ENCODE measurements at regions not wholly inside any gene's neighbourhood (a gene's known extent, or its start where the extent isn't known, plus 50 kb on each side); places are given as distances from the start of the nearest gene placed in this dataset.

DNA sequence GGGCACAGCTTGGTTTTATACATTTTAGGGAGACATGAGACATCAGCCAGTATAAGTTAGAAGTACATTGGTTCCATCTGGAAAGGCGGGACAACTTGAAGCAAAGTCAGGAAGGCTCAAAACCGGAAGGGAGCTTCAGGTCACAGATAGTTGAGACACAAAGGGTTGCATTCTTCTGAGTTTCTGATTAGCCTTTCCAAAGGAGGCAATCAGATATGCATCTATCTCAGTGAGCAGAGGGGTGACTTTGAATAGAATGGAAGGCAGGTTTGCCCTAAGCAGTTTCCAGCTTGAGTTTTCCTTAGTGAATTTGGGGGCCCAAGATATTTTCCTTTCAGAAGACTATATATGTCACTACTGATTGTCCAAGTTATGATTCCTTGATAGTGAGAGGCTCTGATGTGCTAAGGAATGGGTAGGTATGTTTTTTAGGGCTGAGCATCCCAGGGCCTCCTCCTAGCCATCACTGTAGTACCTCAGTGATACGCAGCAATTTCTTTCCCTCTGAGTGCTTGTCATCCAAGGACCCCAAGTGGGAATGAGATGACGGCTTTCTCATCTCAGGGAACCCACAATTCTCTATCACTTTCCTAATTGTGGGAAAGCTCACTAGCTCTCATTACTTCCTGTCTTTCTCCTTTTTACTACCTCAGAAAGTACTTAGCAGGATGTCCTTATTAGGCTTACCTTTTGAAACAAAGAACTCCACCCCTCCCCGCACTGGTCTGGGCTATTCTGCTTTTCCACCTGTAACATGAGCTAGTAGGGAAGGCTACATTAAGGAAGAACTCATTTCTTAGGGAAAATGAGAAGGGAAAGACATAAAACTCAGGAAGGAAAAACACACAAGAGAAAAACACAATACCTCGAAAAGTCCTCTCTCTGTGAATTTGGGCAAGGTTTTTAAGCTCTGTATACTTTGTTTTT, 632.7 kb downstream of the RAPGEF2 start:
- DNase-seq (ENCODE audit: low spot score): no peak

DNA sequence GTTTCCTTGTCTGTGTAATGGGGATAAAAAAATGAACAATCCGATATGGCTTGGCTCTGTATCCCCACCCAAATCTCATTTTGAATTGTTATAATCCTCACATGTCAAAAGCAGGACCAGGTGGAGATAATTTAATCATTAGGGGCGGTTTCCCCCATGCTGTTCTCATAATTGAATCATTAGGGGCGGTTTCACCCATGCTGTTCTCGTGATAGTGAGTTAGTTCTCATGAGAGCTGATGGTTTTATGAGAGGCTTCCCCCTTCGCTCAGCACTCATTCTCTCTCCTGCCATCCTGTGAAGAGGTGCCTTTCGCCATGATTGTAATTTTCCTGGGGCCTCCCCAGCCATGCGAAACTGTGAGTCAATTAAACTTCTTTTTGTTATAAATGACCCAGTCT, 633.5 kb downstream of the RAPGEF2 start:
- DNase-seq (ENCODE audit: low spot score): no peak

DNA sequence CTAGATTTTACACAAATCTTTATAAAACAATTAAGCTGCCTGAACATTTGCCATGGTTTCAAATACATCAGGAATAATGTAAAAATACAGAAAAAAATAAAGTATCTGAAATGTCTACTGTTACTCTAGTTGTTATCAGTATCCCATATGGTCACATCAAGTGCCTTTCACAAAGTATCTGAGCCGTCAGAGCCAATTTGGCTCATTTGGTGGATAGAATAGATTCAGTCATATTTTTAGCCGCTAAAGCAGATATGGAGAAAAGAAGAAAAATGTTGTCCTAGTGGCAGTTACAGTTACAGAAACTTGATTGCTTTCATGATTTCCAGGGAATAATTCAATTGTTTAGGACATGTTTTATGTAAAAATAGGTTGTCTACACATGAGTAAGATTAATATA, 641.1 kb downstream of the RAPGEF2 start:
- DNase-seq (ENCODE audit: low spot score): no peak

DNA sequence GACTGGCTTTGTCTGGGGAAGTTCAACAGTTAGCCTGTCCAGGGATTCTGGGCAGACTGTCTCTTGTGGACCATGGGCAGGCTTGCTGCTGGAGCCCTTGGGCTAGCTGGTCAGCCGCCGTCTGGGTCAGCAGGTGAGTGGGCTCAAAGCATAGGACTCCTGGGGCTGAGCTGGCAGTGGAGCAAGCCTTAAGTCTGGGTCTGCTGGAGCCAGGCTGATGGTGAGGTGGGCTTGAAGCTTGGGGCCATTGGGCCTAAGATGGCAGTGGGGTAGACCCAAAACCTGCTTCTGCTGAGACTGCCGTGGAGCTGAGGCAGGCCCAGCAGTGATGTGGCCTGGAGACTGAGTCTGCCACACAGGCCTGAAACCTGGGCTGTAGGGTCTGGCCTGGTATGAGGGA, 645.1 kb downstream of the RAPGEF2 start:
- no peak for DNase-seq (ENCODE audit: low spot score)

DNA sequence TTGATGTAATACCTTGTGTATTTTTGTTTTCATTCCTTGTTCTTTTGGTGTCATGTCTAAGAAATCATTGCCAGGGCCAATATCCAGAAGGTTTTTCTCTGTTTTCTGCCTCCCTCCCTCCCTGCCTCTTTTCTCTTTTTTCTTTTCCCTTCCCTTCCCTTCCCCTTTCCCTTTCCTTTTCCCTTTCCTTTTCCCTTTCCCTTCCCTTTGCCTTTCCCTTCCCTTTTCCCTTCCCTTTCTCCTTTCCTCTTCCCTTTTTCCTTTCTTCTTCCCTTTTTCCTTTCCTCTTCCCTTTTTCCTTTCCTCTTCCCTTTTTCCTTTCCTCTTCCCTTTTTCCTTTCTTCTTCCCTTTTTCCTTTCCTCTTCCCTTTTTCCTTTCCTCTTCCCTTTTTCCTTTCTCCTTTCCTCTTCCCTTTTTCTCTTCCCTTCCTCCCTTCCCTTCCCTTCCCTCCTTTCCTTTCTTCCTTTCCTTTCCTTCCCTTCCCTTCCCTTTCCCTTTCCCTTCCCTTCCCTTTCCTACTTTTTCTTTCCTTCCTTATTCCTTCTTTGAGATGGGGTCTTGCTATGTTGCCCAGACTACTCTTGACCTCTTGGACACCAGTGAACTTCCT, 646.1 kb downstream of the RAPGEF2 start:
- DNase-seq (ENCODE audit: low spot score): no peak

DNA sequence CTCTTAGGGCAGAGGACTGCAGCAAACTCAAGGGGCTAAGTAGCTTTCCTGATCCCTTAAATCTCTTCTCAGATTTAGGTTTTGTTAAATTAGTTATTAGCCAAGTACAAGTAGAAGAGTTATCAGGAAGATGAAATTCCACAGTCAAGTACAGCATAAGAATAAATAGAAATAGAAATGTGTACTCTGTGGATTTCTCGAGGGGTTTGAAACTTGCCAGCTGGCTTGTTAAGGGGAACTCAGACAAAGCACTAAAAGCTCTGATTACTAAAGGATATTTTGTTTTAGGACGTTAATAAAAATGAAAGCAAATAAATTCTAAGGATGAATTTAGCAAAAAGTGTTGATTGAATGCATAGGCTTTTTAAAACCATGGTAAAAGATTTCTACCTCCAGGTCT, 654.6 kb downstream of the RAPGEF2 start:
- DNase-seq (ENCODE audit: low spot score): no peak

DNA sequence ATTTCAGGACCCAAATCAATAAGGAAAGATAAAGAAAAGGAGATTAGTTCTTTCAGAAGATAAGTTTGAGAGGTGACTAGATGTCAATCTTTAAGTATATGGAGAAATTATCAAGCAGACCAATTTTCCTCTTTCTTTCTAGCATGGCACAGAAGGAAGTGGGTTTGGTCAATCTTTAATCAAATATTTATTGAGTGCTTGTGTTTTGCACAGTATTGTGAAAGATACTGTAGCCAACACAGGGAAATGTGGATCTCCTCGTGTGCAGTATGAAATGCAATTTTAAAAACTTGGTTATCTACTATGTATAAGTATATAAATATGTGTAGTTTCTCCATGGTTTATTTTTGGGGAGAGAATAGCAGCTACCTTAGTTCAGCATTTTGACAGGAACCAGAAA, 655.2 kb downstream of the RAPGEF2 start:
- DNase-seq (ENCODE audit: low spot score): no peak

DNA sequence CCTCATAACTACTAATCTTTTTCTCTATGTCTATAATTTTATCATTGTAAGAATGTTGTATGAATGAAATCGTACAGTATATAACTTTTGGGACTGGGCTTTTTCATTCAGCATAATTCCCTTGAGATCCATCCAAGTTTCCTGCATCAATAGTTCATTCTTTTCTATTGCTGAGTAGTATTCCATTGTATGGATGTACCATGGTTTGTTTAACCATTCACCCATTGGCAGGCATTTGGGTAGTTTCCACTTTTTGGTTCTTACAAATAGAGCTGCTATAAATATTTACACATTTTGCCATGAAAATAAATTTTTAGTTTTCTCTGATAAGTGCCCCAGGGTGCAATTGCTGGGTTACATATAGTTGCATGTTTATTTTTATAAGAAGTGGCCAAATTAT, 659.8 kb downstream of the RAPGEF2 start:
- no peak for DNase-seq (ENCODE audit: low spot score)

DNA sequence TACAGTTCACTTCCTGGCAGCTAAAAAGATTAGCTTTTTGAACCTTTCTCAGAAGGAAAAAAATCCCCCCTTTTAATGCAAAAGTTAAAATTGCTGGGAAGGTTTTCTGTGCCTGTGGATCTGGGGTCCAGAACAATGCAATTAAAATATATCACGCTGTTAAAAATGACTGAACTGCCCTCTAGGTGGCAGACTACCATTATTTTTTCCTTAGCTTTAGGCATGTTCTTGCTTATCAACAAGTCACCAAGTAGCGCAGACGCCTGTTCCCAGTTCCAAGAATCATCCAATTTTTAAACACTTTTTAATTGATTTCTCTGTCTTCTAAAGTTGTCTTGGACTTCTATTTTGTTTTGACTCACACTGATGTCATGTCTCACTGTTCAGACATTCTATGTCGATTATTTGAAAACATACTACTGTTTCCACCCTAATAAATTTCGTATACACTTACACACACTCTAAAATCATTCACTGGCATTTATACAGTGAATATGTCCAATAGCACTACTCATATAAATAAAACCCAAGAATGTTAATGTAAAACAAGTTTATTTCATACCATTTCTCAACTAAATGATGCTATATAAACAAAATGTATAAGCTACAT, 661.6 kb downstream of the RAPGEF2 start:
- peak; percentile 83 for DNase-seq (ENCODE audit: low spot score)

DNA sequence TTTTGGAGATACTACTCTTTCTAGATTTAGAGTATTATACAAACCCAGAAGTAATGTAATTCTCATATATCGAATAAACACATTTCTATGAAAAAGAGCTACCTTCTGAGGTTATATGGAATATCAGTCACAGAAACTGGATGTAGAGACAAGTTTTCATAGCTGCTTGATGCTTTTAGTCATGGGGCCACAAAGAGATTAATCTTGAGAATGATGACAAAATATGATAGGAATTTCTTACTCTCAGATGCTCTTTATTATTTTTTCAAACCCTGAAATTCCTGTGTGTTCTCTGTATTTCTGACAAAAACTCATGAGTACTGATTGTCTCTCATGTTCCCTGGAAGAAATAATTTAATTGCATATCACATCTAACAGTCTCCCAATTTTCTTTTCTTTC, 662.5 kb downstream of the RAPGEF2 start:
- DNase-seq (ENCODE audit: low spot score): peak; percentile 21

DNA sequence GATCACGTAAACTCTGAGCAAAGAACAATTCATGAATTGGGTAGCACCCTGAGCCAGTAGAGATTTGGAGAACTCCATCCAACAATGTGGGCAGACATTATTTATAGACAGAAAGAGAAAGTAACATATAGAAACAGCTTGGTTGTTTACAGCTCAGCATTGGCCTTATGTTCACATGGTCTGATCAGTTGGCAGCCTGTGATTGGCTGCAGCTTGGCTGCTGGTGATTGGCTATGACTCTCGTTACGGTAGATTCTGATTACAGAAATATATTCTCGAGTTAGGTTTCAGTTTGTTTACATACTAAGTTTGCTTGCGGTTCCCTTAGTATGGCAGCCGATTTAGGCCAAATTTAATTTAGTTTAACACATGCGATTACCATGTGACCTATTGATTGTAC, 663.4 kb downstream of the RAPGEF2 start:
- DNase-seq (ENCODE audit: low spot score): no peak

DNA sequence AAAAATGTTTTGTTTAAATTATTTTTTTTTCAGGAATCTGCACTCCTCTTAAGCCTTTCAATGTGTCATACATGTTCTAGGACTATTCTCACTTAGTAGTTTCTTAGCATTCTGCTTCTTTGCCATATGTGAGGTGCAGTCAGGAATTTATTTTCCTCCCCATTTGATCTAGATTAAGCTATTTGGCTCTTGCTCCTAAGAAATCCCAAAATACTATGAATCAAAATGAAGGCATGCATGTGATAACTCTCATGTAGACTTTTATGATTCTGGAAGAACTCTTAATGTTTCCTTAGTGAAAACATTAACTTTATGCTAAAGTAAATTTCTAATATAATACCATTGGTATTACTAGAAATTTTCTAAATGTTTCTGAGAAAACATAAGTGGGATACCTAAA, 664.5 kb downstream of the RAPGEF2 start:
- peak; percentile 44 for DNase-seq (ENCODE audit: low spot score)

DNA sequence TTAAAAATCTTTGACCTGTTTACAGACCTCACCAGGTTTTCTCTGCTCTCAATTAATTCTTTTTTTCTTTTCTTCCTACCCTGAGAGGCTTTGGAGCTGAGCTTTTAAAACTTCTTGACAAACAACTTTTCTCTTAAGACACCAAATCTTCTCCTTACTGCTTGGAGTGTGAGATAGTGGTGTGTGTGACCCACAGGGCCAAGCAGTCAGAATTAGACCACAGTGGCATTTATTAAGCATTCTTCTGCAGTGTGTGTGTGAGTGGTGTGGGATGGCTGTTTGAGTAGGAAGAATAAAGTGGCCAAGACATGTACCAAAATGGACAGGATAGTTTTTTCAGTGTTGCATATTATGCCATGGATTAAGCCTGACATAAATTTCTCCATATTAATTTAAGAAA, 665.1 kb downstream of the RAPGEF2 start:
- DNase-seq (ENCODE audit: low spot score): no peak

DNA sequence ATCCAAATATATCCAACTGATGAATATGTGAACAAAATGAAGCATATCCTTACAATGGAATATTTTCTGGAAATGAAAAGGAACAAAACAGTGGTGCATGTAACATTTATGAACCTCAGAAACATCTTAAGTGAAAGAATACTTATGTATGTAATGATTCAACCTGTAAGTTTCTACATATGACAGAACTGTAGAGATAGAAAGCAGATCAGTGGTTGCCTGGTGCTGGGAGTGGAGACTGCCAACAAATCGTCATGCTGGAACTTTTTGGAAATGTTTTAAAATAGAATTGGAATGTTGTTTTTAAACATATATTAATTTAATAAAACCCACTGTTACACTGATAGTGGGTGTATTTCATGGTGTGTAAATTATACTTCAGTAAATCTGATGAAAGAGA, 667.5 kb downstream of the RAPGEF2 start:
- peak; percentile 72 for DNase-seq (ENCODE audit: low spot score)

DNA sequence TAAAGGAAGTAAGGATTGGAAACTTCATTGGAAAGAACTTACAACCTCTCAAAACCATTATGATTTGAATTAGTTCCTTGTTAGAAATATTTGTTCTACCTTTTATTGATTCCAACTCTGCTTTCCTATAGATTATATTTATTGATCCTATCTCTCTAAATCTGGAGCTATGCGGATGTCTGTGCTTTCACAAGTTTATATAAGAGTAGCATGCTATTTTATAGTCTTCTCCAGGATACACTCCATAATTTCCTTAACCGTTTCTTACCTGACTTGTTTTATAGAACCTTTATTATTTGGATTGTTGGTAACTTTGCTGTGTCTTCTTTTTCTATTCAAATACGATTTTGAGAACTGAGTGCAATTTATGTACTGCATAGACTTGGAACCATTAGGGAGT, 668.1 kb downstream of the RAPGEF2 start:
- no peak for DNase-seq (ENCODE audit: low spot score)

DNA sequence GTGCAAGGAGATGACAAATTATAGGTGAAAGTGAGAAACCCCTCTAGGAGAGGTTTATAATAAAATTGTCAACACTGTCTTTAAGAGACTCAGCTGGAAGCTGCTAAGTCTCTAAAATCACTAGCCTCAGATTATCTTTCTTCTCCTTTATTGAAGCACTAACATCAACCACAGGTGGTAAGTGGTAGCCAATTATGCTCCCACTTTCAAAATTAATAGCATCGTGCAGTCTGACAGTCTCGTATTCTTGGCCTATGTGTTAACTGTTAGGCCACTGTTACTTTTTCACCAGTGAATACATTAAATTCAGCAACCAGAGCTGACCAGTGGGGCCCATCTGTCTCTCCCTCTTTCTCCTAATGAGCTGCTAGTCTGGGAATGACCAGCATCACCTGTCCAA, 674.1 kb downstream of the RAPGEF2 start:
- no peak for DNase-seq (ENCODE audit: low spot score)

DNA sequence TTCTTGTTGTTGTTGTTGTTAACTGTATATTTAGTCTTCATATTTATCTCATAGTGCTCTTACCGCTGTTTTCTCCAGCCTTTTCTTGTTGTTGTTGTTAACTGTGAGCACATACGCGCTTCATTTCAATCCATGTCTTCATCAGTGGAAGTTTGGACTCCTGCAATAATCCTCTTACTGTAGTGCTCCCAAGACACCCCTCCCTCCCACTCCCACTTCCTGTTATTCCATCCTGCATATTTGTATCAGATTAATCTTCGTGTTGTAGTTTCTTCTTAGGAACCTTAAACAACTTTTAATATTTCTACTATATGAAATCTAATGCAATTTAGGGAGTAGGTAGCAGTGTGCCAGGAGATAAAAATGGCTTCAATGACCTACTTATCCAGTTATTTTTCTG, 674.8 kb downstream of the RAPGEF2 start:
- DNase-seq (ENCODE audit: low spot score): no peak

DNA sequence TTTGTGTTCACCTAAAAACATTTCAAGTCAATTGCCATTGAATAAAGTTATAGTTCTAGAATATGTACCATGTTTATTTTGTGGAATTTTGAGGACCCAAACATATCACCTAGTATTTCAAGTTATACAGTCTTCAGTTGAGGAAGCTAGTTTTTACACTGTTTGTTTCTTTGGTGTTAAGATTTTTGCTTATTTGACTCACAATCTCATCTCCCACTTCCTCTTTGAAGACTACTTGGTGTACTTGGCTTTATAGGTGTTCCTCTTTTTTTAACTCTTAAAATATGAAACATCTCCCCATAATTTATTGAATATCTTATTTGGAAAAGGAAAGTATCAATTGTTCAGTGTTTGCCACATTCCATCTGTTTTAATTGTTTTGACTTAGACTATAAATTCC, 675.4 kb downstream of the RAPGEF2 start:
- DNase-seq (ENCODE audit: low spot score): no peak

DNA sequence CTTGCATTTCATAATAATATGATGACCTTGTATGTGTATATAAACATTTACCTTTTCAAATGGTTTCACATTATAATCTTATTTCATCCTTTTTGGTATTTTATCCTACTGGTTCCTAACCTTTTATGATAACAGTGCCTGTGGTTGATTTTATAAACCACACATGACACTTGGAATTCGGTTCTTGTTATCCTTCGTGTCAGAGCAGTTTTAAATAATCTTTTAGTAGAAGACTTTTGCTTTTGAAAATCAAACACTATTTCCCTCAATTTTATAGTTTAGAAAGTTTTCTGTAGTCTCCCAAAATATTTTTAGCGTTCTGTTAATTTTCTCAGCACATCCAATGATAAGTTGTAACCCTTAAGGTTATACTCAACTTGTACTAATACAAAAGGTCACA, 676.8 kb downstream of the RAPGEF2 start:
- no peak for DNase-seq (ENCODE audit: low spot score)

DNA sequence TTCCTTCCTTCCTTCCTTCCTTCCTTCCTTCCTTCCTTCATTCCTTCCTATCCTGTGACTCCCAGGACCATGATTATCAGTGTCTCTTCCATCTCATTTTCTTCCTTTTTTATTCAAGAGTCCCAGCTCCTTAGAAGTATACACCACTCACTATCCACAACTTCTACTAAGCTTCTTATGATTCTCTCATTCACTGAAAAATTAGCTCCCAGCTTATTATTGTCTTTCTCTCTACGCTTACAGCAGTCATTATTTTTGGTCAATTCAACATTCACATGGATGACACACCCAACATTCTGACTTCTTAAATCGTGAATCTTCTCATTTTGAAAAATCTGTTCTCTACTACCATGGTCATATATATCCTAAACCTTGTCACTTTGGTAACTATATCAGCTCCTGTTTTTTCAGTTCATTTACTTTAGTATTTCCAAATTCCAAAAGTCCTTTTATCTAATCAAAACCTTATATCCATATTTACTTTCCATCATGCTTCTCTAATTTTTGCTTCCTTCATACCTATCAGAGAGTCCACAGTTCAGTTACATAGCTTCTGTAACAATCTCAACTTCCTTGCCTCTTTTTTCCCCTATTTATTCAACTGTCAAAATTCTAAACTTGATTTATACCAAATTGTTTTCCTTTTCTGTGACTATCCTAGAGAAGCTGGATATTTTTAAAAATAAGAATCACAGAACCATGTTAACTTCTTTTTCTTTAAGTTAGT, 677.5 kb downstream of the RAPGEF2 start:
- no peak for DNase-seq (ENCODE audit: low spot score)

DNA sequence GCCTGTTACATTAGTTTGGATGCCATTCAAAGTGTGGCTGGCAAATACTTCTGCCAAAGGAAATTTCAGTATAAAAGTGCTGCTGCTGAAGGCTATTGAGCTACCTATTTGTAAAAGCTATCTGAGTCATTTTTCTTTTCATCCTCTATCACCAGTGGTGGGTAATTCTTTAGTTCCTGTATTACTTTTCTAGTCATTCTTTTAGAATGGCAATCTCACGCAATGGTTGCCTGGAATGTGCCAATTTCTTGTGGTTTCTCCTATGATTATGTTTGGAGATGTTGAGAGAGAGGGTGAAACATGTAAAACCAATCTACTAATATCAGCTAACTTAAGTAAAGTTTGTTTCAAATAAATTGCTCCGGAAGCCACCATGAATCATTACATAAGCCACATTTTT, 685.0 kb downstream of the RAPGEF2 start:
- DNase-seq (ENCODE audit: low spot score): no peak

DNA sequence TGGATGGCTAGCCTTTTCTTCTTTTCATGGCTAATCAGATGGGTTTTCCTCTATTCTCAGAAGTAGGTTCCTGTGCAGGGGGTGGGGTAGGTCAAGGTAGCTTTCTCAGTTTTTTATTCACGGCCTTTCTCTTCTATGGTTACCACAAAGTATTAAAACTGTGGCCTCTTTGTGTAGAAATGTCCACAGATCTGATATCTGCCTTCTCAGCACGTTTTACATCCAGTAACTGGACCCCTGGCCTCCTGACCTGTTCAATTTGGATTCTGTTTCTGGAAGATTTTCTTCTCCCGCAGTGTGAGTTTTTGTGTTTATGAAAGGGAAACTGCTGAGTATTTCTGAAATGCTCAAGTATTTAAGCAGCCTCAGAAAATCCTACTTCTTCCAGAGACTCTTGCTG, 688.5 kb downstream of the RAPGEF2 start:
- DNase-seq (ENCODE audit: low spot score): peak; percentile 18
